HG03175 (cell line): ENCODE measurements at regions not wholly inside any gene's neighbourhood (a gene's known extent, or its start where the extent isn't known, plus 50 kb on each side); places are given as distances from the start of the nearest gene placed in this dataset.
"Not testable (repeated sequence)": the region's sequence is repeated elsewhere in the genome, so short reads cannot be mapped to it uniquely, and the experiment has no call there.

Experiments used
- ATAC-seq: cut with Tn5 transposase; IDR thresholded peaks from one replicate; pipeline ENCODE4 v1.9.1; 2021; ENCODE audit warnings: mild to moderate bottlenecking, moderate library complexity; ENCODE audit not compliant: unreplicated experiment

DNA sequence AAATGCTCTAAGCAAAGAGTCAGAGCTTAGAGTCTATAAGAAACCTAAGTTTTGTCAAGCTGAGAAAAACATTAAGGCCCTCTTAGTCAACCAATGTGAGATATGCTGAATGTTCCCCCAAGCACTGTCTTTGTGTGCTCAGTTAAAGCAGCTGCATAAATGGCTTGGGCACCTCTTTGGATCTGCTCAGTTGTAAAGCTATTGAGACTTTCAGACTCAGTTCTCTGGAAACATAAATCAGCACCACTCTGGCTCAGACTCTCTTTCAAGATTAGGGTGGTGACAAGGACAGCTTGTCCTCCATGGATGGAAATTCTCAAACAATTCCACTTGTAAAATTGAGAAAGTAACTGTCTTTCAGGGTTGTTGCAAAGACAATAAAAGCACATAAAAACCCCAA is 807.9 kb downstream of the PRELID2 start:
- ATAC-seq = no peak

DNA sequence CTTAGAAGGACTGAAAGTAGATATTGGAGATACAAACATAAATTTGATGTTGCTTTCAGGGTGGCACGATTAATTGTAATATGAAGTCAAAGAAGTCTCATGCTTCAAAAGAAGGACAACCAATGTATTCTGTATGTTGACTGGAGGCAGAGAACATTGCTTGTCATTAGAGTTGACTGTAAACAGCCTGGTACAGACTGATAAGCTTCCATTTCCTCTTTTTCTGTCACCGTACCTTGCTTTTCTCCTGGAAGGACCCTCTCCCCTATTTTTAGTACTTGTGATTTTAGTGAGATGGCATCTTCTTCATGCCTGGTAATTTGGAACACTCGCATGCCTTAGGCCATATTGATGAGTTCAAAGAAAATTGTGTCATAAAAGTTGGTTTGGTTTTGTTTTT is 809.4 kb downstream of the PRELID2 start:
- no peak for ATAC-seq

DNA sequence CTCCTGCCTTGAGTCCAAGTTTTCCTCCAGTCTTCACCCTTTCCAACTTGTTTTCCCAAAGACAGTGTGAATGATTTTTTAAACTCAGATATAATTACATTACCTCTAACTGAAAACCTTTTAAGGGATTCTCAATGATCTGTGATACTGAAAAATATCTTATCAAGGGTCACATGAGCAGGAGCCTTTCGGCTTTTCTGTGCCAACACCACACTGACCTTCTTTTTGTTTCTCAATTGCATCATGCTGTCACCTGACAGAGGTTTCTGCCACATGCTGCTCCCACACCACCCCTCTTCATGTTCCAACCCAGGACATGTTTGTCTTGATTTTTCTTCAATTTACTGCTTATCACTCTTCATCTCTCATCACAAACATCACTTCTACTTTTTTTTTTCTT is 820.0 kb downstream of the PRELID2 start:
- ATAC-seq = no peak

DNA sequence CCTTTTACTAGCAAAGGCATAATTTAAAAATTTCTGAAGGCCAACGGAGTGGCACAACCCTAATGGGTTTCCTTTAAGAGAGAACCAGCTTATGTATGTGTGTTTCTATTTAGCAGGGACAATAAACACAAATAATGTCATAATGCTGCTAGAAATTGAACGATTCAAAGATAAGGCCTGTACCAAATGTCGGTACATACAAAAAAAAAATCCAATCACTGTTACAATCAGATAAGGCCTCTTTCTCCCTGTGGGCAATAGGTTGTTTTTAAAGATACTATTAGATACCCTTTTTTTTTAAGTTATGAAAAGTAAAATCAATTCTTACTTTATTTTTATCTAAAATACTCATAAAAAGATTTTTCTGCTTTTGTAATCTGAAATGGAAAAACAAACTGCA is 821.0 kb downstream of the PRELID2 start:
- ATAC-seq = no peak

DNA sequence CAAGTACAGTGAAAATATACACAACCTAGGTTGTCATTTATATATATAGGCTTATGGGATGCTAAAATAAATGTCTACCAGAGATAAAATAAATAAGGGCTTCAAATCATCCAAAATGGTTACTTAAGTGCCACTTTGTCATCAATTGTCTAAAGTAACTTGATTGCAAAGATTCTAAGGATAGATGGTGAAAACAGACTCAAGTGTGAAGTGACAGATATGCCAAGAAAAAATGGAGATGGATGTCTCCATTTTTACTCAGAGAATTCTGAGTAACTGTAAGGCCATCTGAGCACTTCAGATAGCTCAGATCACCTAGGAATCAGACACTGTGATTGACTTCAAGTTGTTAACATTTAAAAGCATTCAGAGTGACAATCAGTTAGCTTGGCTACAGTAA is 824.3 kb downstream of the PRELID2 start:
- ATAC-seq = no peak

DNA sequence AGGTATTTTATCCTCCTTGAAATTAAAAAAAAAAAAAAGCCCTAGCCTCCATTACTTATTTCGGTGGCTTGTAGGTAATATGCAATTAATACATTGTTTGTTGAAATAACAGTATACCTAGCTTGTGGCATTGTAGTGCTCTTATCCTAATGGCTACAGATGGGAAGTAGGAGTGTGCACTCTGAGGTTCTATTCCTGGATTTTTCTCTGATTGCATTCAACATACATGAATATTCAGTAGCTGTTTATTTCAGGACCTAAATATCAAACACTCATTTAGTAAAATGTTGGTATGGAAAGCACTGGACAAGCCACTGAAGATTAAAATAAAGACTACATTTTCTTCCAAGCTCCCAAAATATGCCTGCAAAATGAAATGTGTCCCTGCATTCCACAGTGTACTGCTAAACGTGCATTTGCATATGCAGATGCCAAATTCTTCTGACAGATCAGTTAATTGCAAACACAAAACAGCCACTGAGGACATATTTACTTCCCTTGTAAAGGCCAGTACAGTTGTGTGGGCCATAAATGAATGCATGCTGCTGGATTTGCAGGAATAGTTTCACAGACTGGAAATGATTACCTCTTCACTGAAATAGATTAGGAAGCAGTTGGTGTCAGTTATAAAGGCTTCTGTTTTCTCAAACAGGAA is 826.1 kb downstream of the PRELID2 start:
- ATAC-seq = no peak

DNA sequence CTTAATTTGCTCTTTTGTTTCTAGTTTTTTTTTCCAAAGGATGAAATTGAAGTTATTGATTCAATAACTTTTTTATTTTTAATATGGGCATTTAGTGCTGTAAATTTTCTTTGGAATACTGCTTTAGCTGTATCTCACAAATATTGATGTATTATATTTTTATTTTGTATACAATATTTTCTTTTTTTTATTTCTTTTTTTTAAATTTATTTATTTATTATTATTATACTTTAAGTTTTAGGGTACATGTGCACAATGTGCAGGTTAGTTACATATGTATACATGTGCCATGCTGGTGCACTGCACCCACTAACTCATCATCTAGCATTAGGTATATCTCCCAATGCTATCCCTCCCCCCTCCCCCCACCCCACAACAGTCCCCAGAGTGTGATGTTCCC is 823.7 kb downstream of the KCTD16 start:
- ATAC-seq = not testable (repeated sequence)

DNA sequence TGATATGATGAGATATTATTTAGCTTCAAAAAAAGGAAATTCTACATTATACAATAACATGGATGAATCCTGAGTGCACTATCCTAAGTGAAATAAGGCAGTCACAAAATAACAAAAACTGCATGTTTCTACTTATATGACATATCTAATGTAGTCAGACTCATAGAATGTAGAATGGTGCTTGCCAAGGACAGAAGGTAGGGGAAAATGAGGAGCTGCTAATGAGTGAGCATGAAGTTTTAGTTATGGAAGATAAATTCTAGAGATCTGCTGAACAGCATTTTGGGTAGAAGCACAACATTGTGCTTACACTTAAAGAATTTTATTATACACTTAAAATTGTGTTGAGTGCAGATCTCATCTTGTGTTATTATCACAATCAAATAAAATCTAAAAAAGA is 812.4 kb downstream of the KCTD16 start:
- ATAC-seq = no peak

DNA sequence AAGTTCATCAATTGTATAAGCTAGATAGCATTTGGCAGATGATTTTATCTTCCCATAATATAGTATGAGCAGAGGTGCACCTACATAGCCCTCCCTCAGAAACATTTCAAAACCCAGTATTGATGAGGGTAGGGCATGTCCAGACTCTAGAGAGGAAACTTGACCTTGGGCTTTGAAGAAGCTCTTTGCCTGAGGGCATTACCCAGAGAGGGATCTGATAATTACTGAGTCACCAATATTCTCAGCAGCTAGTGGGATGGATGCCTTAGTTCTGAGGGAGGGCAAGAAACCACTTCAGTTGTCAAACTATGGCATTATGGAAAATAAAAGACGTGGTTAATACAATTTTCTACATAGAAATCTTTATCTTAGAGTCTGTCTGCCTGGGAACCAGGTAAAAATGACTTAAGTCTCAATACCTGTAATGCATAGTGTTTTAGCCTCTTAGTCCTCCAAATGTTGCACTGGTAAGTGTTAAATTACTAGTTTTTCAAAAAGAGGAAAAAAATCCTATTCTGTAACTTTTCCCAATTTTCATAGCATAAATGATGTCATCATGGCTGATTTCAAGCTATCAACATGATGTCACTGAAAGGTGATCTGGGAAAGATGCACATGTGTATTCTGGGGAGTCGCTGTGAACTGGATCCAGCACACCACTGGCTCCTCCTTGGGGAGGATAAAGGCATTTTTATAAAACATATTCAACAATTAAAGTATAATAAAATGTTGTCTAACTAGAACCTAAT is 809.0 kb downstream of the KCTD16 start:
- ATAC-seq = no peak

DNA sequence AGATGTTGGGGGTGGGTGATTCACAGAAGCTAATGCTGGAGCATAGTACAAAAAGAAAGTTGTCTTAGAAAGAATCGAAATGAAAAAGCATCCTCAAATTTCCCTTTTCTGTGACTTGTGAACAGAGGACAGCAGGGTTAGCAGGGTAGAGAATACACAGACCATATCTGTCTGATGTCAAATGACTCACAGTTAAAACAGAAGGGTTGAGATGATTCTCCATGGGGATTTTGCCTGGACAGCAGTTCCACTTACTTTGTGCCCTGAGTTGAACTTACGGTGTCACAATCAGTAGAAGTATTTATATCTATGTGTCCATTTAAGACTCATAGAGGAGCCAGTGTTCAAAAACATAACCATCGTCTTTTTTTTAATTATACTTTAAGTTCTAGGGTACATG is 801.6 kb downstream of the KCTD16 start:
- no peak for ATAC-seq

DNA sequence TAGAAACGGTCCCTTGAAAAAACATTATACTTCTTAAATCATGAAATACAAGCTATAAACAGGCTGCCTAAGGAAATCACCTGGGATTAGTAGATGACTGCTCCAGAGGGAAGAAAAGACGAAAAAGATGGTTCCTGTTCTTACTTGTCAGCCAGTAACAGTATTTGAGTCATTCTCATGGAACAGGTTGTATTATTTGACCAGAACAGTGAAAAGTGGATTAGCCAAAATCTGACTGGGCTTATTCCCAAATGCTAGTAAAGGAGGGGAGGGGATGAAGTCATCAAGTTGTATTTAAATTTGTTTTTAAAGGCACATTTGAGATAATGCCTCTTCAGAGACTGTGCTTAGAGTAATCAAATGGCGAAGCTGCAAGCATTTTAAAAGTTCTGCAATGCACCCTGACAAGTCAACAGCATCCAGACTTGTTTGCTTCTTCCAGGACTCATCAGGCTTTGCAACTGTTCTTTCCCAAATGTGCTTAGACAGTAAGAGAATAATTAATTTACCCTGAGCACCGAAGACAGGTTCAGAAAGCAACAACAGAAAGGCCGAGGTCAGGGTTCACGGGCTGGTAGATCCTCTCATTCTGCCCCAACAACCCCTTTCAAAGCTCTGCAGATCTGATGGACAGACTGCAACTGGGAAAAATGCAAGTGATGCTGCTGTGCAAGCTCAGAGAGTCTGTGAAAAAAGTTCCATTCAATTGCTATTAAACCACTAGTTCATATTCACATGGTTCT is 800.6 kb downstream of the KCTD16 start:
- no peak for ATAC-seq

DNA sequence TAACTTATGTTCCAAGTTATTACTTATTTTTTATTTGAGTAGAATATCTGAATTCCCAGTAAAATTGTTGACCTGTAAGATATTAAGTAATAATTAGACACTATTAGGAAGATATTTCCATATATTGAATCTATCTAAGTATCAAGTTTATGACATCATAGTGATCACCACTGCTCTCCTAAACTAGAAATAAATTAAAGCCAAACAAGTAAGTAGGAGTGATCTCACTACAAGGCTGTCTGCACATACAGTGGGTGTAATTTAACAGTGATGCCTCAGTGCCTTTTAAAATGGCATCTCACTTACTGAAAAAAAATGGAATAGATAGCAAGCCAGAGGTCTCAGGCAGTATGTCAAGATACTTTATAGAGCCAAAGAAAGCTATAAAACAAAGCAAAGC is 789.6 kb downstream of the KCTD16 start:
- no peak for ATAC-seq

DNA sequence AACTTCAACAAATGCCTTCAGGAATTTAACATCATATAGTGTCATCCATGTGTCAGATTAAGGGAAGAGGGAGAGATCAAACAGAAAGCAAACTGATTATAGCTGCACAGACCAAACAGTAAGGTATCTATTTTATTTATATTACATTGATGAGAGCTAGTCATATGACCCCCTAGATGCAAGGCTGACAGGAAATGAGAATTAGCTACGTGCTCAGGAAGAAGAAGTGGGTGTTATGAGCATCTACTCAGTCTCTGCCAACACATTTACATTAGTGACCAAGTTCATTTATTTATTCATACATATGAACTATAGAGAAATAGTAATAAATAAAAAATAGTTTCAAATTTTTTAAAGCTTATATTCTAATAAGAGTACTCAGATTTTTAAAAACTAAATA is 787.3 kb downstream of the KCTD16 start:
- ATAC-seq = no peak

DNA sequence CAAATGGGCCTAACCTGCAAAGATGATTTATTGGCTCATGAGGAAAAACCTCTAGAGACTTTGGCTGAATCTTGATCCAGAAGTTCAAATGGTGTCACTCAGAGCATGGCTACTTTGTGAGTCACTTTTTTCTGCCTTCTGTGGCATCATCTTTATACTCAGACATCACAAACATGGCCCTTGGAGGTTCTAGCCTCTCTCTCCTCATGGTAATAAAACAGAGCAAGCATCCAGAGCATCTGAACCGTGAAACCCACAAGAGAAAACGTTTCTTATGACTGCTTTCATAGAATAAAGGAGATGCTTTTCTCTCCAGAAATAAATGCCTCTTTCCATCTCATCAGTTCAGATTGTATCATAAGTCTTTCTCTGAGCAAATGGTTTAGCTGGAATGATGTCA is 780.3 kb downstream of the KCTD16 start:
- no peak for ATAC-seq

DNA sequence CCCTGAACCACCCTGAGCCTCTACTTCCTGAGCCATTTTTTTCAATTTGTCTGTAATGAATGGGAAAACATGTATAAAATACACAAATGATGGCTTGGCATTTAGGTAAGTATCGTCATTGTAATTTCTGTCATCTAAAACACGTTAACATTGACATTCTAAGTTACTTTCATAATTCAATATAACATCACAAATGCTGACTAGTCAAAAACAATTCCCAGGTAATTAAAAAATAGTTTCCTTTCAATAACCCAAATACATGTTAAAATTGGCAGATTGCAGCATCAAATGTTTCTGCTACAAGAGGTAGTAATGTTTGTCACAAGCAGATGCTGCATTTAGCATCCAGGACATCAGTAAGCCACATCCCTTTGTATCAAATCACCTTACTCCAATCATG is 776.4 kb downstream of the KCTD16 start:
- no peak for ATAC-seq

DNA sequence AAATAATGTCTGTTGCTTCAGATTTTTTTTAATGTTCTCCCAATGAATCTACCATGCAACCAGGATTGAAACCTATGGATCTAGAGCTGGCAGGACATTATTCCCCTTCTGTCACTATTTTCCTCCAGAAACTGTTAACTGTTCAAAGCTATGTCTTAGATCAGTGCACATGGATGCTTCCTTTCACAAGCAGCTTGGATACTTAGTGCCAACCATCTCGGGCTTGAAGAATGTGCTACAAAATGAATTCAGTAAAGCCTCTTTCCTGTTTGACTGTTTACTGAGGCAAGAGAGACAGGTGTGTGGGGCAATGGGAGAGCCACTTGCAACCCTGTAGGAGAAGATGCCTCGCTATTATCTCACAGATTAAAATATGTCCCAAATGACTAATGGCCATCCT is 774.8 kb downstream of the KCTD16 start:
- ATAC-seq = no peak

DNA sequence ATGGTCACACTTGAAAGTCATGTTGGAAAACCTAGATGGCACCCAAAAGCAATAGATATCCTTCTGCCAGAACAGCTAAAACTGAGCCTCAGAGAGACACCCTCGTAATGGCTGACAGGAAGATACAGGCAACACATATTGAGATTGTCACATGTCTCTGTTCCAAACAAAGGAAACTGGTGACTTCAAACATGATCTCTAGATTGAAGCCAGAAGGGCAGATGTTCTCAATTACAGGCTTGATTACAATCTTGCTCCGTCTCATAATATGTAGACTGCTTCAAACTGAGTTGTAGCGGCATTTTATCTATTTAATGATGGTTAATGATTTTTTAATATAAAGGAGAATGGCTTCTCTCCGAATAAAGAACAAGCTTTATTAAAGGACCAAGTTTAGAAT is 774.3 kb downstream of the KCTD16 start:
- ATAC-seq = no peak

DNA sequence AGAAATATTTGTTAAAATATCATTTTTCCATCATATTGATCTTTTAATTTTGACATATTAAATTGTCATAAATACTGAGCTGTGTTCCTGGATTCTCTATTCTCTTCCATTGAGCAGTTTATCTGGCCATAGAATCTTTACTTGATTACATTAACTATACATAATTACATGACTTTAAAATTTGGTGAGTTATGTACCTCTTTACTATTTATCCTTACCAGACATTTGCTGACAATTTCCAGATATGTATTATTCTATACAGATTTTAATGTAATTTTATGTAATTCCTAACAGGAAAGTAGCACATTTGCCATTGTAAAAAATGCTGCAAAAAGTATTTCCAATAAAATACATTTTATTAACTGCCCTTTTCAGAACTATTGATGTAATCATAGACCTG is 770.3 kb downstream of the KCTD16 start:
- no peak for ATAC-seq

DNA sequence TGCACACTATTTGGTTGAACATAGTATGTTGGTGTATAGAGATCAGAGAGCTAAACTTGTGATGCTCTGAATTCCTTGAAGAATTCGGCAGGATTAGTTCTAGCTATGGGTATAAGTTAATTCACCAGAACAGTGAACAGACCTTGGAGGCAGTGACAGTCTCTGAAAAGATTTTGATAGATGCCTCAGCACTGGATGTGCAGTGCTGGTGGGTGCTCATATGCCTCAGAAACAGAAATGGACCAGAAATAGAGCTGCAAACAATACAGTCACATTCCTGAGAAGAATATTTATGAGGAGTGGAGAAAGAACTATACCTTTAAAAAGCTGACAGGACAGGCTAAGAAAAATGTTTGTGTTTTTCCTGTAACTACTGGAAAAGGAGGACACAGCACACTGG is 747.7 kb downstream of the KCTD16 start:
- ATAC-seq = no peak

DNA sequence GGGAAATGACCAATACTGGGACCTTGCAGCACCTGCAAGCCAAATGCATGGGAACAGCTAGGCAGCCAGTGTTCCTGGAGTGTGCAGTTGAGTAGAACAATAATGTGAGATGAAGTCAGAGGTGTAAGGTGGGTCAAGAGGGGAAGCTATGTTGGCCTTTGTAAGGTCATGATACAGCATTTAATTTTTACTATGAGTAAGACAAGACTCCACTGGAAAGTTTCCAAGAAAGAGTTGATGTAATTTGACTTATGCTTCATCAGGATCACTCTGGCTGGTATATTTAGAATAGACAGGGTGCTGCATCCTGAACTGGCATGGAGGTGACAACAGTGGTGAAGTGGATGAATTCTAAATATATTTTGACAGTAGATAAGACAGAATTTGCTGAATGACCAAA is 744.8 kb downstream of the KCTD16 start:
- ATAC-seq = no peak

DNA sequence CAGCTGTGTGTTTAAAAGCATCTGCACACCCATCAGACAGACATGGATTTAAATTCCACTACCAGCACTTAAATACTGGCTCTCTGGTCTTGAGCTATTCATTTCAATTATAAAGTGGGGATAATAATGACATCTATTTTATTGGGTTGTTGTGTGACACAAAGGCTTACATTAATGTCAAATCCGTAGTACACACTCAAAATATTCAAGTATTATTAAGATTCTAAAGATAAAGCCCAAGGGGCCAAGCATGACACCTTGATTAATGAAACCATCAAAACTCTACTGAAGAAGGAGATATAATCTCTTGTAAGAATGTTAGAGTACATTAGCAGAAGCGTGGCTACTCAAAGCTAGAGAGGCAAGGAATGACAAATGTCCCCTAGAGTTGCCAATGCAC is 743.0 kb downstream of the KCTD16 start:
- ATAC-seq = no peak

DNA sequence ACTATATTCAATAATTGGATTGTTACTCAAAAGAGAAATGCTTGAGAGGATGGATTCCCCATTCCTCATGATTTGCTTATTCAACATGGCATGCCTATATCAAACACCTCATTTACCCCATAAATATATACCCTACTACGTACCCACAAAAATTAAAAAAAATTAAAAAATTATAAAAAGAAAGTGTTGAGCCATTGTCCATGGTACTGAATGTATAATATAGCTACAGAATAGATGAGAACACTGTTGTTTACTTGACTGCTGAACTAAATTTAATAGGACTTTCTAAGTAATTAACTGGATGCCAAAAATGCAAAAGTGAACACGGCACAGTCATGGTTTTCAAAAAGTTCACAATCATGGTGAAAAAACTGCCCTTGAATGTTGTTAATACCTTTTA is 725.8 kb downstream of the KCTD16 start:
- ATAC-seq = no peak
